H1 (cell line): ENCODE measurements at regions not wholly inside any gene's neighbourhood (a gene's known extent, or its start where the extent isn't known, plus 50 kb on each side); places are given as distances from the start of the nearest gene placed in this dataset.

Experiments used
- CHD7 ChIP-seq: fragments of 300-600 bp; sonication (generic); IDR thresholded peaks from 2 replicates; pipeline ENCODE4 v1.7.1; 2012; ENCODE audit warnings: low read length, moderate library complexity, mild to moderate bottlenecking, inconsistent platforms; ENCODE audit not compliant: insufficient replicate concordance
- SIX5 ChIP-seq: IDR thresholded peaks from 2 replicates; pipeline ENCODE4 v1.6.1; 2011; ENCODE audit warnings: mild to moderate bottlenecking, low read depth, low read length
- SRF ChIP-seq: IDR thresholded peaks from 2 replicates; pipeline ENCODE4 v1.6.1; 2011; ENCODE audit warnings: mild to moderate bottlenecking, low read depth, low read length, moderate library complexity
- TBP ChIP-seq: IDR thresholded peaks from 2 replicates; pipeline ENCODE4 v1.6.1; 2011; ENCODE audit warnings: low read depth, low read length, improper control_type of control experiment
- TF ChIP-seq, protein P1 (sequence below), 3 experiments: IDR thresholded peaks; 1 replicate in 2 of 3; 2 replicates in 1 of 3; pipeline versions ENCODE4 v1.5.1 to v1.6.1; 2011; ENCODE audit warnings: low read length in 3 of 3, mild to moderate bottlenecking in 3 of 3, inconsistent platforms in 2 of 3, low read depth in 1 of 3, moderate library complexity in 1 of 3; ENCODE audit not compliant: insufficient read depth in 1 of 3; ENCODE audit errors: control extremely low read depth in 1 of 3

GRCh38 chr15:91789136-91789535 lies 64.4 kb upstream of the SLCO3A1 start (continued):
- TF ChIP-seq CHD7 (no peak), SIX5 (no peak), TBP (no peak), SRF (no peak)
- TF ChIP-seq, protein P1, sequence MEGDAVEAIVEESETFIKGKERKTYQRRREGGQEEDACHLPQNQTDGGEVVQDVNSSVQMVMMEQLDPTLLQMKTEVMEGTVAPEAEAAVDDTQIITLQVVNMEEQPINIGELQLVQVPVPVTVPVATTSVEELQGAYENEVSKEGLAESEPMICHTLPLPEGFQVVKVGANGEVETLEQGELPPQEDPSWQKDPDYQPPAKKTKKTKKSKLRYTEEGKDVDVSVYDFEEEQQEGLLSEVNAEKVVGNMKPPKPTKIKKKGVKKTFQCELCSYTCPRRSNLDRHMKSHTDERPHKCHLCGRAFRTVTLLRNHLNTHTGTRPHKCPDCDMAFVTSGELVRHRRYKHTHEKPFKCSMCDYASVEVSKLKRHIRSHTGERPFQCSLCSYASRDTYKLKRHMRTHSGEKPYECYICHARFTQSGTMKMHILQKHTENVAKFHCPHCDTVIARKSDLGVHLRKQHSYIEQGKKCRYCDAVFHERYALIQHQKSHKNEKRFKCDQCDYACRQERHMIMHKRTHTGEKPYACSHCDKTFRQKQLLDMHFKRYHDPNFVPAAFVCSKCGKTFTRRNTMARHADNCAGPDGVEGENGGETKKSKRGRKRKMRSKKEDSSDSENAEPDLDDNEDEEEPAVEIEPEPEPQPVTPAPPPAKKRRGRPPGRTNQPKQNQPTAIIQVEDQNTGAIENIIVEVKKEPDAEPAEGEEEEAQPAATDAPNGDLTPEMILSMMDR (IDR thresholded peaks at IDR 0.05; ENCODE audit: control extremely low read depth in 1 of 3, insufficient read depth in 1 of 3, low read depth in 1 of 3, low read length in 3 of 3), result no peak
